ENCODE measurements at regions not wholly inside any gene's neighbourhood (a gene's known extent, or its start where the extent isn't known, plus 50 kb on each side); places are given as distances from the start of the nearest gene placed in this dataset.

GRCh38 chr2:217525076-217525475, 477.7 kb downstream of the TNS1 start:
- H3K4me3 ChIP-seq (ENCODE audit: low read depth, low read length): no peak overlapping the region
- no peak for DNase-seq (ENCODE audit: low read depth)
- TF ChIP-seq POLR2A (IDR thresholded peaks at IDR 0.05; ENCODE audit: extremely low read depth, insufficient read length): no peak
- no peak for TF ChIP-seq MAX (IDR thresholded peaks at IDR 0.05; ENCODE audit: low read depth, low read length)
- TF ChIP-seq MYC (IDR thresholded peaks at IDR 0.05; ENCODE audit: low read depth, low read length): no peak
- no peak for TF ChIP-seq CTCF (IDR thresholded peaks at IDR 0.05; ENCODE audit: low read depth, low read length)

- no peak for DNase-seq (ENCODE audit: low read depth)
- no peak overlapping the region for H3K4me3 ChIP-seq (ENCODE audit: low read depth, low read length)
- TF ChIP-seq POLR2A (IDR thresholded peaks at IDR 0.05; ENCODE audit: extremely low read depth, insufficient read length): no peak
- TF ChIP-seq MAX (IDR thresholded peaks at IDR 0.05; ENCODE audit: low read depth, low read length): no peak
- TF ChIP-seq CTCF (IDR thresholded peaks at IDR 0.05; ENCODE audit: low read depth, low read length): no peak
- TF ChIP-seq MYC (IDR thresholded peaks at IDR 0.05; ENCODE audit: low read depth, low read length): no peak
These were observed 479.5 kb downstream of the TNS1 start for GRCh38 chr2:217523286-217523685.

GRCh38 chr2:217521820-217522219, 481.0 kb downstream of the TNS1 start:
- no peak overlapping the region for H3K4me3 ChIP-seq (ENCODE audit: low read depth, low read length)
- TF ChIP-seq CTCF (IDR thresholded peaks at IDR 0.05; ENCODE audit: low read depth, low read length) (no peak), MAX (IDR thresholded peaks at IDR 0.05; ENCODE audit: low read depth, low read length) (no peak), POLR2A (IDR thresholded peaks at IDR 0.05; ENCODE audit: extremely low read depth, insufficient read length) (no peak), MYC (IDR thresholded peaks at IDR 0.05; ENCODE audit: low read depth, low read length) (no peak)
- DNase-seq (ENCODE audit: low read depth): peak; percentile 19

GRCh38 chr2:217520356-217521010, 482.3 kb downstream of the TNS1 start:
- H3K4me3 ChIP-seq (ENCODE audit: low read depth, low read length): no peak overlapping the region
- no peak for DNase-seq (ENCODE audit: low read depth)
- no peak for TF ChIP-seq CTCF (IDR thresholded peaks at IDR 0.05; ENCODE audit: low read depth, low read length)
- no peak for TF ChIP-seq MYC (IDR thresholded peaks at IDR 0.05; ENCODE audit: low read depth, low read length)
- TF ChIP-seq MAX (IDR thresholded peaks at IDR 0.05; ENCODE audit: low read depth, low read length): no peak
- TF ChIP-seq POLR2A (IDR thresholded peaks at IDR 0.05; ENCODE audit: extremely low read depth, insufficient read length): no peak

GRCh38 chr2:217517402-217517801, 485.4 kb downstream of the TNS1 start:
- DNase-seq (ENCODE audit: low read depth): no peak
- H3K4me3 ChIP-seq (ENCODE audit: low read depth, low read length): no peak overlapping the region

More at GRCh38 chr2:217517402-217517801, 485.4 kb downstream of the TNS1 start:
- TF ChIP-seq MAX (IDR thresholded peaks at IDR 0.05; ENCODE audit: low read depth, low read length) (no peak), MYC (IDR thresholded peaks at IDR 0.05; ENCODE audit: low read depth, low read length) (no peak), POLR2A (IDR thresholded peaks at IDR 0.05; ENCODE audit: extremely low read depth, insufficient read length) (no peak), CTCF (IDR thresholded peaks at IDR 0.05; ENCODE audit: low read depth, low read length) (no peak)

All from NB4 (cell line).